ENCODE measurements at regions not wholly inside any gene's neighbourhood (a gene's known extent, or its start where the extent isn't known, plus 50 kb on each side); places are given as distances from the start of the nearest gene placed in this dataset.

DNA sequence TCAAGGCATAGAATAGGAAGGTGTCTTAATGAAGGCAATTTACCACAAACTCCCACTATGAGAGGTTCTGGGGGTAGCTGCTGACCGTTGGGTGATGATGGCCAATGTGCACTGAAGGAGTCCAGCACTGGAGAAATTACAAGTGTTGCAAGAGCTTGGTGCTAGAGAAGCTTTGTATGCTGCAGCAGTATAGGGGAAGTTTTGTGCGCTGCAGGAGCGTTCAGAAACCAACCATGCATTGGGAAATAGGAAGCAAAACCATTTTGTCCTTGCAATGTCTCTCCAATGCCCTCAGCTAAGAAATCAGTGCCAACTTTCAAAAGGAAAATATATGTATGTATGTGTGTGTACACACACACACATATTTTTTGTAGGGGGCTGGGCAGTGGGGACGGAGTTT is 441.6 kb upstream of the NAALADL2 start:
- TF ChIP-seq ZNF114 (tag by site-specific recombination; IDR thresholded peaks at IDR 0.05): no peak
- TF ChIP-seq ZNF530 (tag by site-specific recombination; IDR thresholded peaks at IDR 0.05; ENCODE audit: low read depth): no peak
- no peak for TF ChIP-seq ZNF302 (tag by site-specific recombination; IDR thresholded peaks at IDR 0.05; ENCODE audit: low read depth)
- TF ChIP-seq ZBTB1 (tag by site-specific recombination; IDR thresholded peaks at IDR 0.05): no peak
- TF ChIP-seq HOXD13 (CRISPR knock-in tag; IDR thresholded peaks at IDR 0.05; ENCODE audit: borderline replicate concordance): no peak
- TF ChIP-seq ZNF23 (tag by site-specific recombination; IDR thresholded peaks at IDR 0.05; ENCODE audit: borderline replicate concordance): no peak
- TF ChIP-seq ZNF341 (tag by site-specific recombination; IDR thresholded peaks at IDR 0.05; ENCODE audit: low read depth): no peak
- TF ChIP-seq ZNF843 (tag by site-specific recombination; IDR thresholded peaks at IDR 0.05): no peak
- TF ChIP-seq ZNF626 (tag by site-specific recombination; IDR thresholded peaks at IDR 0.05): no peak
- no peak for TF ChIP-seq REST (tag by site-specific recombination; IDR thresholded peaks at IDR 0.05)
- TF ChIP-seq, protein P1, sequence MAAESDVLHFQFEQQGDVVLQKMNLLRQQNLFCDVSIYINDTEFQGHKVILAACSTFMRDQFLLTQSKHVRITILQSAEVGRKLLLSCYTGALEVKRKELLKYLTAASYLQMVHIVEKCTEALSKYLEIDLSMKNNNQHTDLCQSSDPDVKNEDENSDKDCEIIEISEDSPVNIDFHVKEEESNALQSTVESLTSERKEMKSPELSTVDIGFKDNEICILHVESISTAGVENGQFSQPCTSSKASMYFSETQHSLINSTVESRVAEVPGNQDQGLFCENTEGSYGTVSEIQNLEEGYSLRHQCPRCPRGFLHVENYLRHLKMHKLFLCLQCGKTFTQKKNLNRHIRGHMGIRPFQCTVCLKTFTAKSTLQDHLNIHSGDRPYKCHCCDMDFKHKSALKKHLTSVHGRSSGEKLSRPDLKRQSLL (tag by site-specific recombination; IDR thresholded peaks at IDR 0.05): no peak
- no peak for TF ChIP-seq ZNF16 (tag by site-specific recombination; IDR thresholded peaks at IDR 0.05; ENCODE audit: low read depth)
- no peak for TF ChIP-seq SCRT1 (tag by site-specific recombination; IDR thresholded peaks at IDR 0.05; ENCODE audit: borderline replicate concordance)
- Histone ChIP-seq H3K27ac (ENCODE audit: extremely low read depth, low read depth, low read length) (no peak overlapping the region), H3K4me1 (ENCODE audit: control insufficient read depth, insufficient read depth, low read length) (no peaks in the 10 kb centered on the region), H3K36me3 (ENCODE audit: control insufficient read depth in 2 of 2, insufficient read depth in 1 of 2, low read length in 2 of 2) (no peaks in the 10 kb centered on the region), H3K4me3 (ENCODE audit: low read depth, low read length) (no peak overlapping the region), H3K9me3 (ENCODE audit: control insufficient read depth, insufficient read depth, low read depth, low read length) (no peaks in the 10 kb centered on the region)
- CTCF ChIA-PET: no interaction called here
- POLR2A ChIA-PET: no interaction called here

DNA sequence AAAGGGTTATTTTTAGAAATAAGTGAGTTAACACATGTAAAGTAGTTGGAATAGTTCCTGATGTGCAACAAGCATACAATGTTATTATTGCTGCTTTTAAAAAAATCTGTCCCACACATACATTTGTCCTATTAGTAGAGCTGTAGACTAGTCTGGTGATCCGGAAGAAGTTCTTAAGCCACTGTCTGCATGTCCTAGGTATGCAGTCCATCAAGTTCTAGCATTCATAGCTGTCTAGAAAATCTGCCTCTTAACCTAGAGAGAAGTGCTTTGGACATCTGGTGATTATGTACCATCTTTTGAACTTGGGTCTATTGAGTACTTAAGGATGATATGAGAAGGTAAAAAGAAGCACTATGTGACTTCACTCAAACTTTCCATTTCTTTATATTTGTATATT is 439.9 kb upstream of the NAALADL2 start:
- Histone ChIP-seq H3K4me3 (ENCODE audit: low read depth, low read length) (no peak overlapping the region), H3K27ac (ENCODE audit: extremely low read depth, low read depth, low read length) (no peak overlapping the region), H3K4me1 (ENCODE audit: control insufficient read depth, insufficient read depth, low read length) (no peaks in the 10 kb centered on the region), H3K36me3 (ENCODE audit: control insufficient read depth in 2 of 2, insufficient read depth in 1 of 2, low read length in 2 of 2) (no peaks in the 10 kb centered on the region), H3K9me3 (ENCODE audit: control insufficient read depth, insufficient read depth, low read depth, low read length) (no peaks in the 10 kb centered on the region)
- ChIA-PET CTCF (no interaction called here), POLR2A (no interaction called here)
- TF ChIP-seq ZNF544 (tag by site-specific recombination; IDR thresholded peaks at IDR 0.05): no peak
- no peak for TF ChIP-seq ZSCAN16 (tag by site-specific recombination; IDR thresholded peaks at IDR 0.05)
- TF ChIP-seq REST (tag by site-specific recombination; IDR thresholded peaks at IDR 0.05): no peak
- no peak for TF ChIP-seq ZBTB7A (tag by site-specific recombination; IDR thresholded peaks at IDR 0.05; ENCODE audit: low read depth)
- TF ChIP-seq, protein P2, sequence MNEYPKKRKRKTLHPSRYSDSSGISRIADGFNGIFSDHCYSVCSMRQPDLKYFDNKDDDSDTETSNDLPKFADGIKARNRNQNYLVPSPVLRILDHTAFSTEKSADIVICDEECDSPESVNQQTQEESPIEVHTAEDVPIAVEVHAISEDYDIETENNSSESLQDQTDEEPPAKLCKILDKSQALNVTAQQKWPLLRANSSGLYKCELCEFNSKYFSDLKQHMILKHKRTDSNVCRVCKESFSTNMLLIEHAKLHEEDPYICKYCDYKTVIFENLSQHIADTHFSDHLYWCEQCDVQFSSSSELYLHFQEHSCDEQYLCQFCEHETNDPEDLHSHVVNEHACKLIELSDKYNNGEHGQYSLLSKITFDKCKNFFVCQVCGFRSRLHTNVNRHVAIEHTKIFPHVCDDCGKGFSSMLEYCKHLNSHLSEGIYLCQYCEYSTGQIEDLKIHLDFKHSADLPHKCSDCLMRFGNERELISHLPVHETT (tag by site-specific recombination; IDR thresholded peaks at IDR 0.05): no peak
- no peak for TF ChIP-seq MYNN (tag by site-specific recombination; IDR thresholded peaks at IDR 0.05; ENCODE audit: borderline replicate concordance)
- no peak for TF ChIP-seq ZNF366 (tag by site-specific recombination; conservative IDR thresholded peaks at IDR 0.05)
- TF ChIP-seq KLF16 (tag by site-specific recombination; IDR thresholded peaks at IDR 0.05): no peak
- TF ChIP-seq, protein P3, sequence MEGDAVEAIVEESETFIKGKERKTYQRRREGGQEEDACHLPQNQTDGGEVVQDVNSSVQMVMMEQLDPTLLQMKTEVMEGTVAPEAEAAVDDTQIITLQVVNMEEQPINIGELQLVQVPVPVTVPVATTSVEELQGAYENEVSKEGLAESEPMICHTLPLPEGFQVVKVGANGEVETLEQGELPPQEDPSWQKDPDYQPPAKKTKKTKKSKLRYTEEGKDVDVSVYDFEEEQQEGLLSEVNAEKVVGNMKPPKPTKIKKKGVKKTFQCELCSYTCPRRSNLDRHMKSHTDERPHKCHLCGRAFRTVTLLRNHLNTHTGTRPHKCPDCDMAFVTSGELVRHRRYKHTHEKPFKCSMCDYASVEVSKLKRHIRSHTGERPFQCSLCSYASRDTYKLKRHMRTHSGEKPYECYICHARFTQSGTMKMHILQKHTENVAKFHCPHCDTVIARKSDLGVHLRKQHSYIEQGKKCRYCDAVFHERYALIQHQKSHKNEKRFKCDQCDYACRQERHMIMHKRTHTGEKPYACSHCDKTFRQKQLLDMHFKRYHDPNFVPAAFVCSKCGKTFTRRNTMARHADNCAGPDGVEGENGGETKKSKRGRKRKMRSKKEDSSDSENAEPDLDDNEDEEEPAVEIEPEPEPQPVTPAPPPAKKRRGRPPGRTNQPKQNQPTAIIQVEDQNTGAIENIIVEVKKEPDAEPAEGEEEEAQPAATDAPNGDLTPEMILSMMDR (tag by site-specific recombination; IDR thresholded peaks at IDR 0.05): no peak
- no peak for TF ChIP-seq ZNF580 (tag by site-specific recombination; IDR thresholded peaks at IDR 0.05)
- TF ChIP-seq ZNF830 (tag by site-specific recombination; IDR thresholded peaks at IDR 0.05; ENCODE audit: low read depth): no peak
- no peak for TF ChIP-seq ZNF132 (tag by site-specific recombination; IDR thresholded peaks at IDR 0.05; ENCODE audit: borderline replicate concordance)
- TF ChIP-seq ZNF585B (tag by site-specific recombination; IDR thresholded peaks at IDR 0.05): no peak

Measured in HEK293 (cell line).